Activated T-cell treated with anti-CD3 and anti-CD28 coated beads, Interleukin-2, amount 50 U/mL, for 48 hours (primary cell): ENCODE measurements at regions not wholly inside any gene's neighbourhood (a gene's known extent, or its start where the extent isn't known, plus 50 kb on each side); places are given as distances from the start of the nearest gene placed in this dataset.
A peak's percentile ranks its signal among the peaks of the same experiment; 100 is the strongest.
"Not testable (repeated sequence)": the region's sequence is repeated elsewhere in the genome, so short reads cannot be mapped to it uniquely, and the experiment has no call there.

Experiments
- DNase-seq, 2 experiments: peaks; one replicate each; pipeline ENCODE4 v3.0.0-alpha.2; 2020

DNA sequence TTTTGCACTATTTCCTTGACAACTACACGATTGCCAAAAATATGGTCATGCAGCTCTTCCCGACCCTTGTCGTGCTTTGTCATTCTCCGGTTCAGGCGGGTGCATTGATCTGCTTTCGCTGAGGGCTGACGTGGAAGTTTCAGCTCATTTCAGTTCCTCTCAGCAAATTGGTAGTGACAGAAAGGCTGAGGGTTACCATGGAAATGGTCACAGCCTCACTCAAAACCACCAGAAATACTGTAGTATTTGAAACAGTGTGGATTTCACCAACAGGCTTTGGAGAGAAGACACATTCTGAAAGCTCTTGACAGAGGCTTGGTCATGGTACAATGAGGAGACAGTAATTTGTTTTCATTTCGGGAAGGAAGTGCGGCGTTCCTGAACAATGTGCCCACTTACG lies 99.7 kb upstream of the EXOC2 start:
- no peak for DNase-seq

DNA sequence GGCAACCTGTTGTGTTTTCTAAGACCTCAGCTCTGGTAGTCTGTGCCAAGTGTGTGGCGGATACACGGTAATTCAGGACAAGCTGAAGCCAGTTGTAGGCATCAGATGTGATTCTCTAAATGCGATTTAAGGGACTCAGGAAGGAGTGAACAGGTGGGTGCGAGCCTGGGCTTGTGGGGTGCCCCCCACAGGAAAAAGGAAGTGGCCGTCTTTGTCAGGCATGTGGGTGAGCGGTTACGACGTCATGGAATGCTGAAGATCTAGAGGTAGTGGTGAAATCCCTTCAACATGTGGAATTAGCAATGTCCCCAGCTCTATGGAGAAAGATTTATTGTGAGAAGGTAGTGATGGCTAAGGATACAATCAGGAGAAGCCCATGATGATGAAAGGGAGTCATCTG lies 95.1 kb upstream of the EXOC2 start:
- DNase-seq, result peak; percentile 44 to 46

DNA sequence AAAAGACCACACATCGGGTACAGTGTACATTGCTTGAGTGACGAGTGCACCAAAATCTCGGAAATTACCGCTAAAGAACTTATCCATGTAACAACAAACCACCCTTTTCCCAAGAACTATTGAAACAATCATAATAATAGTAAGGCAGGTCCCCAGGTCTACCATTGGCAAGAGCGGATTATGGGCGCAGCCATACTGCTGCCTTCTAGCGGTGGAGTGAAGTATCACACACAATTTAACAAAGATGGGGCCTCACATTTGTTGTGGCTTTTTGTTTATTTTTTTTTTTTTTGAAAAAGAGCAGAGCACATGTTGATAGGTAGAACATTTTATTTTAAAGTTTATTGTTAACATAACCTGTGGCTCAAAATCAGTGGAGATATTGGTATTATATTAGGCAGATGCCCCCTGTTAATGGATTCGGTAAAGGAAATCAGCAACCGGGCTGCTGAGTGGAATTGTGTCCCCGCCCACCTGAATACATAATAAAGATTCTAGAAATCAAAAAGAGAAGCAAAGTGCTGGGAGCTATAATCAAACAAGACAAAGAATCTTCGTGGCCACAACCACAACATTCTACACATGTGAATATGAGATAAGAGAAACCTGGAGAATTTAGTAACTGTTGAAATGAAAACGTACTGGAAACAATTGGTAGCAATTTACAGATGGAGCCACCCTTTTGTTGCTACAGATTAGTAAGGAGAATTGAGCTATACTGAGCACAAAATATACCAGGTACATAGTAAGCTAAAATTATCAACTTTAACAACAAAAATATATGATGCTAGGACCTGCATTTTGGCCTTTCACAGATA lies 94.2 kb upstream of the EXOC2 start:
- DNase-seq, result peak in 1 of 2 experiments; percentile 30

DNA sequence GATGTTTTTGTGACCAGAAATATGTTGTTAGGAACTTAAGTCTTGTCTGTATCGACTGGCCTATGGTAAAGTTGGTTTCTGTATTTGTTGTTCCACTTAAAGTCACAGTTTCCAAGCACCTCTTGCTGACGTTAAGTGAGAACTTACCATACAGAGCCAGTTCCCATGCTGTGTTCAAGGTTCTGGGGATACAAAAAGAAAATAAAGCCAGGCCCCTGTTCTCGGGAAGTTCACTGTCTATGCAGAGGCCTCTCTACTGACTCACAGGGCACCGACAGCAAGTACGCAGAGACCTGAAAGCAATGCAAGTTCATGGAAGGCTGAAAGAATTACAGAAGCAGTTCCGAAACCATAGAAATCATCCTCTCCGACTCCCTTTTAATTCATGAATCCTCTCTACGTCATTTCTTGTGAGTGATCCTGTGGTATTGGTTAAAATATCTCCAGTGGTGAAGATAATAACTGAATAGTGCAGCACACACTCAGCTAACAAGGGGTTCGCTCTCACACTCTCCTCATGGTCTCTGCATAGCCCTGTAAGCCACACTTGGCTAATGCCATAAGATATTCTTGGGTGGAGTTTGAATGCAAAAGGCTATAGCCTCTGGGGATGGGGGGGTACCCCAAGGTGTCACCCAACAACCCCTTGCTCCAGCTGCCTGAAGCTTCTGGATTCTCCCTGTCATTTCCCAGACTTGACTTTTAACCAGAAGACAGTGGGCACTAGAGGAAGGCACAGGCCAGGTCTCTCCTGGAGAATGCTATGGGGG lies 91.2 kb upstream of the EXOC2 start:
- DNase-seq, result no peak

DNA sequence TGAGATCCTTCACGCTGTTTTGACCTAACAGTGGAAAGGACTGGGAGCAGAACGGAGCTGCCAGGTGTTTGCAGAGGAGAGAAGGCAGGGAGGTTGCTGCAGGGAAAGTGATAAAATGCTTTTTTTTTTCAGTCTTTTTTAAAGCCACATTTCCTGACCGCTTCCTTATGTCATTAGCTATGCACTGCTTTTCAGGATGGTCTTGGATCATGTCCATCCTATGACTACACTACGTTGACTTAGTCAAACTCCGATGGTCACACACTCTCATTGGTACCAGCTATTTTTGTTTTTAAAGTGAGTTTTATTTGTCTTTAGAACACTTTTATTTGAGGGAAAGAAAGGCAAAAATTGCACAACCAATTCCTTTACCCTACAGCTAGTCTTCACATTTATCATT lies 89.2 kb upstream of the EXOC2 start:
- DNase-seq, result no peak

DNA sequence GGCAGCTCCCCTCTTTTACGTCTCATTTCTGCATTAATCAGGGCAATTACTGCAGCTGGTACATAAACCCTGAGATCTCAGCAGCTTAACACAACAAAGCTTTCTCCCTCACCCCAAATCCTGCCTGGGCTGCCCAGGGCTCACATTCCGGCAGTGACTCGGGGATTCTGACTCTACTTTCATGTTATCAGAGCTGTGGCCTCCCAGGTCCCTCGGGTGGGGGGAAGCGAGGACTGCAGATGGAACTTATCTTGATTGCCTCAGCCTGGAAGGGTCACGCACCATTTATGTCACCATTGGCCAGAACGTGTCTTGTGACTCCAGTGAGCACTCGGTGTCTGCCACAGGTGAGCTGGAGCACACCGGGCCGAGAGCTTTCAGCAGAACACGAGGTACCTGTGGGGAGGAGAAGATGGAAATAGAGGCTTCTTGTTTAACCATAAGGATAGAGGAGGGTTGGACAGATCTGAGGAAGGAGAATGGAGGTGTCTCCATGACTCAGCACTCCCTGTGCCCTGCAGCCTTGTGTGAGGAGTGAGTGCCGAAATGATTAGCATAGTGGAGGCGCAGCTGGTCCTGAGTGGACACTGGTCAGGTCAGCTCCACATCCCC lies 88.5 kb upstream of the EXOC2 start:
- DNase-seq, result no peak

DNA sequence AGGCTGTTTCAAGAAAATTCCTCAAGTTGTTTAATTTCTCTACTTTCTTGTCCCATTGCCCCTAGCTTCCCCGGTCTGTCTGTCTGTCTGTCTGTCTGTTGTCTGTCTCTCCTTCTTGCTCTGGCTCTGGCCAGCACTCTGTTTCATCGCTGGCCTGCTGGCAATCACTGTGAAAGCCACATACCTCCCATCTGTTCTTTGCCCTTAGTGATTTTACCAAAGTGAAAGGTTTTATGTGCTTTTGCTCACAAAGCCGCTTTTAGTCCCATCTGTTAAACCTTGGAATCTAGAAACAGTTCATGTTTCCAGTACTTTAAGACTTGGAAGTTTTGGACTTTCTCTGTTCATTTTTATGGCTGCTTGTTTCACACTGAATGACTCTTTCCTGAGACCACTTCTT lies 87.8 kb upstream of the EXOC2 start:
- DNase-seq, result no peak

- no peak for DNase-seq
Observed at GRCh38 chr6:776951-777350, 84.0 kb upstream of the EXOC2 start.

- DNase-seq, result no peak
Observed at GRCh38 chr6:776528-776931, 83.6 kb upstream of the EXOC2 start.

- no peak for DNase-seq
Observed at GRCh38 chr6:775863-776262, 82.9 kb upstream of the EXOC2 start.

GRCh38 chr6:771683-772082 lies 78.7 kb upstream of the EXOC2 start:
- DNase-seq, result not testable (repeated sequence)

GRCh38 chr6:767755-768512 lies 75.0 kb upstream of the EXOC2 start:
- no peak for DNase-seq

GRCh38 chr6:766625-767024 lies 73.7 kb upstream of the EXOC2 start:
- no peak for DNase-seq

- DNase-seq, result no peak
Observed at GRCh38 chr6:761997-762396, 69.1 kb upstream of the EXOC2 start.

- no peak for DNase-seq
Observed at GRCh38 chr6:760982-761955, 68.3 kb upstream of the EXOC2 start.

- DNase-seq, result no peak
Observed at GRCh38 chr6:759729-760128, 66.8 kb upstream of the EXOC2 start.

- no peak for DNase-seq
Observed at GRCh38 chr6:756224-756623, 63.3 kb upstream of the EXOC2 start.

- DNase-seq, result no peak
Observed at GRCh38 chr6:754202-754601, 61.3 kb upstream of the EXOC2 start.

GRCh38 chr6:753486-753885 lies 60.5 kb upstream of the EXOC2 start:
- DNase-seq, result no peak

- no peak for DNase-seq
Observed at GRCh38 chr6:752438-752837, 59.5 kb upstream of the EXOC2 start.

DNA sequence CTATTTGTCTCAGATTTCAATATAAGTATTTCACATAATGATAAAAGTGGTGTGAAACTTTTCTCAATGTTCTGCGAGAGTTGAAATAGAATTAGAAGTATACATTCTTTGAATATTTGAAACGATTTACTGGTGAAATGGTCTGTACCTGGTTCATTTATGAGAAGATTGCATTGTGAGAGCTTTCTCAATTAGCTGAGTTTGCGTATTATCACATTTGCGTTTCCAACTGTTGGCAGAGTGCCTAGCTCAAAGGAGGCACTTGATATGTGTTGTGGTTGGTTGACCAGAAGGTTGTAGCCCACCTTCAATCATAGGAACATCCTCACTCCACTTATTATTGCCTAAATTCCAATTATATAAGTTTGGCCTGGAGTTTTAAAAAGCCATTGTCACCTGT lies 58.8 kb upstream of the EXOC2 start:
- DNase-seq, result no peak

DNA sequence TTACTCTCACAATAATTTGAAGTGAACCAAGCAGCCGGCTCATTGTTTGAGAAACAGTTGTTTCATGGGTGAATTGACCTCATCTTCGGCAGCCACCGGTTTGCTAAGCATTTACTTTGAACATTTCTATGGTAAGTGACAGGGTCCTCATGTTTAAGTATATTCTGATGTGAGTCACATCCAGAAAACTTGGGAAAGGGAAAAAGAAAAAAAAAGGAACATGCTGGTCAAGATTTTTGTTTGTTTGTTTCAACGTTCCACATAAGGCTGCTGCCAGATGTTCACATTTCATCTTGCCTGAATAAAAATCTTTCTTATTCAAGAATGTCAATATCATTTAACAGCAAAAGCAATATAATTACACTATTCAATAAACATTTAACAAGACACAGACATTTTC lies 55.0 kb upstream of the EXOC2 start:
- DNase-seq, result no peak
